Dermis blood vessel endothelial cell (primary cell): ENCODE measurements at regions not wholly inside any gene's neighbourhood (a gene's known extent, or its start where the extent isn't known, plus 50 kb on each side); places are given as distances from the start of the nearest gene placed in this dataset.
A peak's percentile ranks its signal among the peaks of the same experiment; 100 is the strongest.

Experiments used
- DNase-seq: peaks from one replicate; pipeline ENCODE4 v3.0.0; 2010

DNA sequence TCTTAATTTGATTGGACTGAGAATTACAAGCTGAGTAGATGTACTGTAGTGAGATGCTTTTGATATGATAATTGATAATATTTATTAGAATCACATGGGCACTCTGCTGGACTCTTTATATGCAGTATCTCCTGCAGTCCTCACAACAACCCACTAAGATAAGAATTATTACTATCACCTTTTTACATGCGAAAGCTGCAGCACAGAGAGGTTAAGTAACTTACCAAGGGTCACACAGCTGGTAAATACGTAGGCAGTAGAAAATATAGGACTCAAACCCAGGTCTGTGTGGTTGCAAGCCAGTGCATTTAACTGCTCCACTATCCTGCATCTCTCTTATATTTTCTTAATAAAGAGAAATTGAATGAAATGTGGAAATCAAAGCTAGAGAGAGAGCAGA, 392.8 kb upstream of the RORA start:
- DNase-seq, result no peak

DNA sequence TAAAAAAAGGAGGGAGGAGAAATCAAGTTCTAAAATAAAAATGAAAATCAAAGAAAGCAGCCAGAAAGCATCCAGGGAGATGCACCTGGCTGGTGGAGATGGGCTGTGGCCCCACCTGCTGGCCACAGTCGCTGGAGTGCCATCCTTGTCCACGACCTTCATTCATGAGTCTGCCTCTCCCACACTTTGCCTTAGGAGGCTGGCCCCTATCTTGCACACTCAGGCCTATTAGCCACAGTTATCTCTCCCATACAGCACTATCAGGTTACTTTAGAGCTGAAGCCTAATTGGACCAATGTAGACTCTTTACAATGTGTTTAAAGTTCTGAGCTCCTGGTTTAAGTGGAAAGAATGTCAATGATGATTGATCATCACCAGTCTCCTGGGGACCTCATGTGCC, 392.0 kb upstream of the RORA start:
- peak; percentile 49 for DNase-seq

GRCh38 chr15:61620151-61620550, 391.0 kb upstream of the RORA start:
- no peak for DNase-seq

- DNase-seq, result no peak
Measured at GRCh38 chr15:61613729-61614128, 384.6 kb upstream of the RORA start.

GRCh38 chr15:61613138-61613537, 384.0 kb upstream of the RORA start:
- DNase-seq, result no peak

DNA sequence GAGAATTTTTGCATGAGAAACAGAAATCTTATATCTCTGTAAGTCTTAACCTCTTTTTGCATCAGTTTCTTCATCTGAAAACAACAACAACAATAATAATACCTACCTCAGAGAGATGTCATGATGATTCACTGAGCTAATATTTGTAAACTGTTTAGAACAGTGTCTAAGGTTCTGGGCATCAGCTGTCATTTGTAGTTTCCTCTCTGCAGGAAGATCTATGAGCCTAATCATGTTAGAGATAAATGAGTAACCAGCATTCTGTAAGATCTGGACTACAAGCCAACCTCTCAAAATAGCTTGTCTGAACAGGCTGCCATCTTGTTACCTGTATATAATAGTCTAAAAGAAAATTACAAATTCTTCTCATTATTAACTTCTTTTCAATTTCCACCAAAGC, 383.0 kb upstream of the RORA start:
- DNase-seq, result no peak

DNA sequence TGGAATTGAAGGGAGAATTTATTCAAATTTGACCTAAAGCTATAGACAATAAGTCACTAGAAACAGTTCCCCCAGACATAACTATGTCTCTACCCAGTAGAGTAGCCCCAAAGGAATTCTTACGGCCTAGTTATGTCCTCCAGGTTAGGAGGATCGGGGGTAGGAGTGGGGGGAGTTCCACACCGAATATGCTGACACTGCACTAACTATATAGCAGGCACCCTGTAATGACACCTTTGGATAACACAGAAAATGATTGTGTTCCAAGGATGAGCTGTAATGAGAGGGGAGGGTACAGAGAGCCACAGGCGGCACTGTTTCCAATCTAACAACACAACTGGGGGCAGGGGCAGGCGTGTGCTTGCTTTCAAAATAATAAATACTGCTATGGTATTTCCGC, 376.2 kb upstream of the RORA start:
- no peak for DNase-seq

- no peak for DNase-seq
Measured at GRCh38 chr15:61598655-61599054, 369.6 kb upstream of the RORA start.

GRCh38 chr15:61584410-61584809, 355.3 kb upstream of the RORA start:
- peak; percentile 27 for DNase-seq

- DNase-seq, result no peak
Measured at GRCh38 chr15:61582092-61582491, 353.0 kb upstream of the RORA start.

- no peak for DNase-seq
Measured at GRCh38 chr15:61575597-61575996, 346.5 kb upstream of the RORA start.

- DNase-seq, result no peak
Measured at GRCh38 chr15:61571026-61571425, 341.9 kb upstream of the RORA start.

- DNase-seq, result no peak
Measured at GRCh38 chr15:61564785-61565184, 335.7 kb upstream of the RORA start.

DNA sequence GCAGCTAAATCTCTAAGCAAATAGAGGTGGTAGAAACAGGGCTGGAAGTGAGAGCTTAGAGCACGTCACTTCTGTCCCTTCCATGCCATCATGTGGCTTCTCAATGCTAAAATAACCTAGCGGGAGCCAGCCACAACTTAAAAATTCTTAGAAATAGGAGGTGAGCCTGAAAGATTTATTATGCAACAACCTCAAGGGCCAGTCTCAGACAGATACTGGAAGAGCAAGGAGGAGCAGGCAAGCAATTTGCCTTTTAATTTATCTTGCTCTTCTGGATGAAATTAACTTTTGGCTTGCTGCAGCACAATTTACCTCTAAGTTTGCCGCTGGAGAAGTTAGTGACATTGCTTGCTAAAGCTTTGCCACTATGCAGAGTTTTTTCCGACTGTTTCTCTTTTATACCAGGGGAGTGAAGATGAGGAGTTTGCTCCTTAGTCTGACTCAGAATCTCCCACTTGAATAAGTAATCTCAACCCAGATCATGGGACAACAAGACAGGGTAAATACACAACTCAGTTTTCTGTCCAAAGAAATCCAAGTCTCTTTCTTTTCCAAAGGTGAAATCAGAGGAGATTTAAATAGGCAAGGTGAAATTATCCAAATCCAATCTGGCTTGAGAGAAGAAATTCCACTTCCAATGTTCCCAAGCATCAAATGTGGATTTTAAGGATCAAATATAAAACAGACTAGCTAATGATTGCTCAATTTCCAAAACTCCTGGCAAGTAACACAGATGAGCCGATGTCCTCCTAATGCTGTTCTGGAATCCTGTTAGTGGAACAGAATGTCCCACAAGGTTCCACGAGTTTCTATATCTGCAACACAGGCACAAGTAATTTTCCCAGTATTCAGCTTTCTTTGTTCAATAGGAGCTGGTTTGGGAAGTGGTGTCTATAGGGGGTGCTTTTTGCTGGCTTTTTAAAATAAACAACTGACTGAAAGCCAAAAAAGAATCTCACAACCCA, 329.4 kb upstream of the RORA start:
- no peak for DNase-seq

DNA sequence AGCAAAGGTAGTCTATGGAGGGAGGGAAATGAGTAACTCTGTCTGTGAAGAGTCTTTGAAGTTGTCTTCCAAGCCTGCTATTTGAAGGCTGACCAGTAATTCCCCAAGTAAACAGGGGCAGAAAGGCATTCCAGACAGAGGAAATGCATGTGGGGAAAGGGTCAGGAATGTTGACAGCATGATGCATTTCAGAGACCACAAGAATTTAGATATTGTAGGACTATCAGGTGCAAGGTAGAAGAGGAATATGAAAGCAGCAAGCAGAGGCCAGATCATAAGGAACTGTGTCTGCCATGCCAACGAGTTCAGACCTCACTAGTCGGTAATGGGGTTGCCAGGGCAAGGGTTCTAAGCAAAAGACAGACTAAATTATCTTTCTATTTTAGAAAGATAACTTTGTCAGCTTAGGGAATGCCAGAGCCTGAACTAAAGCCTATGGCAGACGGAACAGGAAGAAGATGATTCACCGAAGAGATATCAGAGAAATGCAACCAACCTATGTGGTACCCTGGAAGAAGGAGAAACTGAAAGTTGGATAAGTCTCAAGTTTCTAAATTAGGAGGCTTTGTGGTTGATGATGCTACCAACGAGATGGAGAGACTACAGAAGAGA, 327.0 kb upstream of the RORA start:
- no peak for DNase-seq

DNA sequence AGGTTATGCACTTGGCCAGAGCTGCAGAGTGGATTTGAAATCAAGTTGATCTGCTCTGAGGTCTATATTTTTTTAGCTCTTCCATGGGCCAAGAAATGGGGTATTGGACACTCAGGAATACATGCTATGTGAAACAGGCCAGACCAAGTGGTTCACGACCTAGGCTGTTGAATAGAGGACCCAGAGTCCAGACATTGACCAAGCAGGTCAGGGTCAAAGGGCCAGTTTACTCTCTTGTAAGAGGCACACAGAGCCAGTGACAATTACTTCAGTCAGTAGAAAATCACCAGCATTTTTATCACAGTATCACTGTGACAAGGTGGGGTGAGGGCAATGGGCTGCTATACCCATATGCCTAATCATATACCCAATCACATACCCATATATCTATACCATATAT, 320.6 kb upstream of the RORA start:
- no peak for DNase-seq

DNA sequence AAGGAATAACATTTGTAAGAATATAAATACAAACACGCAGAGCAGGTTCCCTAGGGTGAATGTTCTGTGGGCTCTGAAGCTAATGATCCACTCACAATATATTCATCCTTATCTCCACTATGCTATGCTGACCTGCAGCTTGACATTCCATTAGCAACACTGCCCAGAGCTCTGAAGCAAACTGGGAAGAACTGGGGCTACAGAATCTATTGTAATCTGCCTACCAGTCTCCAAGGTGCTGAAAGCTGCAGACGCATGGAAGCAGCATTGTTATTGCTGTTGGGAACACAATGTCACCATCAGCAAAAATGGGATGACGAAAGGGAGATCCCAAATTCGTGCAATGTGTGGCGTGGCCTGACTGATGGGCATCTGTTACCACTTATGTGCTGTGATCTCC, 316.7 kb upstream of the RORA start:
- no peak for DNase-seq

DNA sequence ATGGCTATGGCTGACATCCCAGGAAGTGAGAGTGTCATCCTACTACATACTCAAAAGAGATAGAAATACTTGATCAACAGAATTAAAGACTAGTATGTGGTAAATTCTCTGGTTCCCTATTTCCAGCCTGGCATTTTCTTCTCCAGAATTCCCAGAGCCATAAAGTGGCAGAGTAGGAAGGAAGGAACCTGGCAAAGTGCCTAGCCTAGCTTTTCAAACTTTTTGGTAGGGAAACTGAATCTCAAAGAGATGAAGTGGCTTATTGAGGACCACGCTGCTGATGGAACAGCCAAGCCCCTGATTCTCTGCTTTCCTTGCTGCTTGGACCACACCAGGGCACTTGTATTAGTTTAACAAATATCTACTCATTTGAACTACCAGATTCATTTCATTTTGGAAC, 312.4 kb upstream of the RORA start:
- no peak for DNase-seq

DNA sequence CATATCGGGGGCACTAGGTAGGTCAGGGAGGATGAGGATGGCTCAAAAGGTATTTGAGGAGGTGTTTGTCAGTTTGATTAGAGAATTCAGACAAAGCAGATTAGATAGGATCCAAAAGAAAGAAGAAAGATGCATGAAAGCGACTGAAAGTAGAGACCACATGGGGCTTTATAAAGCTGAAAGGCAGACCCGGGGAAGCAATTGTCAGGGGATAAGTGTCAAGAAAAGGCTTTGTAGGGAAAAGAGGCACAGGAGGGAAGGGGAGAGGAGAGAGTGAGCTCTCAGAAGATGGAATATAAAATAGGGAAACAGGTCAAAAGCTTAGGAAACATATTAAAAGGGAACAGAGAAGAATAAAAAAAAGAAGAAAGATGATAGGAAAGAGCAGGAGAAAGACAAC, 308.2 kb upstream of the RORA start:
- no peak for DNase-seq

DNA sequence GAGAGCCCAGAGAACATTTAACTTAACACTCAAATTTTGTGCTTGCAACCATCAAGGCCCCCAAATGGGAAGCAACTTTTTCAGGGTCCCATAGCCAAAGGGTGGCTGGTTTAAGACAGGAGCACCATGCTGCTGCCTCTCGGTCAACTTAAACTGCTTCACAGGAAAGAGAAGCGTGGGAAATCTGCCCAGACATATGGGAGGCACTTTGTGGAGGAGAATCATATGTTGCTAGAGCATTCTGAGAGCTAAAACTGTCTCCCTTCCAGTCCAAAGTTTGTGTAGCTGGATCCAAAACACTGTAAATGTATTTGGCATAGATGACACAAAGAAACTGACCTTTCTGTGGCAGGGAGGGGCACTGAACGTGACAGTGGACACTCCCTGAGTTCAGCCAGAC, 305.9 kb upstream of the RORA start:
- no peak for DNase-seq

- peak; percentile 24 for DNase-seq
Measured at GRCh38 chr15:61530769-61531168, 301.7 kb upstream of the RORA start.

DNA sequence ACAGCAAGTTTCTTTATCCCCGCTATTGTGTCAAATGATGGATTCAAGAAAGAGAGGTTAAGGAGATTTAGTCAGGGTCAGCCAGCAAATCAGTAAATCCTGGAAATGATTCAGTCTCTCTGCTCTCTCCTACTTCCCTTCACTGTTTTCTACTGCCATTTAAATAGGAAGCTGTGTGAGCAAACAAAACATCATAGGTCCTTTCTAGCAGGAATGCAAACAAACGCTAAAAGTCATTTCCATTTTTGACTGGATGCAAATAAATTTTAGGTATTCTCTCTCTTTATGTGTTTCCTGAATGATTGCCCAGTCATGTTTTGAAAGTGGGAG, 299.4 kb upstream of the RORA start:
- DNase-seq, result peak; percentile 52

GRCh38 chr15:61527836-61528580, 298.9 kb upstream of the RORA start:
- peak; percentile 15 for DNase-seq

DNA sequence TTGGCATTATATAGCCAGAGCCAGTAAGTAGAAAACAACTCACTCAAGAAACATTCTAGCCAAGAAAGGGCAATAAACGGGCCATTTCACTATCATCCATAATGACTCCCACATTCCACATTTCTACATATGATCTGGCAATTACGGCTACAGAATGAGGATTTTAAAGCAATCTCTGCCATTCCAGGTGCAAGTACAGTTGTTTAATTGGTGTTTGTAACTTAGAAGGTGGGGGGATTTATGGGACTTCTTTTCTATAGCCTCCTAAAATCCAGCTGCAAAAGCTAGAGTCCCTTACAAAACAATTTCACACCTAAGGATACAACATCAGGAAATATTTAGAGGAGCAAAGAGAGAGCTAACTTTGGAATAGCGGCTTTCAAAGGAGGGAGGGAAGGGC, 295.4 kb upstream of the RORA start:
- DNase-seq, result no peak
